Uterus (tissue), 3 donors: ENCODE measurements at regions not wholly inside any gene's neighbourhood (a gene's known extent, or its start where the extent isn't known, plus 50 kb on each side); places are given as distances from the start of the nearest gene placed in this dataset.

Source experiments
- DNase-seq, 2 donors: peaks; one replicate each; pipeline ENCODE4 v3.0.0-alpha.2; 2019 to 2020
- H3K27ac ChIP-seq, 2 donors: fragments of 200-600 bp; sonication (generic); 1 replicate in 1 of 2; 2 replicates in 1 of 2; pipeline ENCODE4 v1.5.1; 2016 to 2018
- H3K27me3 ChIP-seq, 2 donors: fragments of 200-600 bp; sonication (generic); one replicate each; pipeline ENCODE4 v1.5.1; 2018 to 2019; ENCODE audit warnings: control low read depth in 1 of 2
- H3K36me3 ChIP-seq, 2 donors: fragments of 200-600 bp; sonication (generic); one replicate each; pipeline ENCODE4 v1.5.1; 2019; ENCODE audit warnings: control low read depth in 1 of 2
- H3K4me1 ChIP-seq, 2 donors: fragments of 200-600 bp; sonication (generic); one replicate each; pipeline ENCODE4 v1.5.1; 2018 to 2019; ENCODE audit warnings: control low read depth in 1 of 2
- H3K4me3 ChIP-seq, 2 donors: fragments of 200-600 bp; sonication (generic); 1 replicate in 1 of 2; 2 replicates in 1 of 2; pipeline ENCODE4 v1.5.1; 2018 to 2019; ENCODE audit warnings: mild to moderate bottlenecking in 1 of 2
- H3K9me3 ChIP-seq, 2 donors: fragments of 200-600 bp; sonication (generic); one replicate each; pipeline ENCODE4 v1.5.1; 2019; ENCODE audit warnings: control low read depth in 1 of 2
- CTCF ChIP-seq, 4 experiments: fragments of 200-600 bp in 2 of 4; fragments of 450-650 bp in 2 of 4; sonication (generic) in 2 of 4; IDR thresholded peaks; one replicate each; pipeline ENCODE4 v1.5.1; 2016 to 2019; ENCODE audit warnings: antibody characterized with exemption in 4 of 4, mild to moderate bottlenecking in 2 of 4, moderate library complexity in 1 of 4
- POLR2A ChIP-seq, 2 donors: fragments of 450-650 bp; IDR thresholded peaks; one replicate each; pipeline ENCODE4 v1.6.1; 2016; ENCODE audit warnings: antibody characterized with exemption in 2 of 2, mild to moderate bottlenecking in 1 of 2, moderate library complexity in 1 of 2
- intact Hi-C: fragments of 100-400 bp; cut with DNase I; formaldehyde crosslinking; loops from one replicate; pipeline ENCODE4 v1.15.1; 2023; ENCODE audit warnings: low total_unique reads
- donor health status: DM: yes; HTN: yes; CAD: no.

GRCh38 chr2:109066501-109066900, 62.5 kb upstream of the SH3RF3 start:
- TF ChIP-seq CTCF (IDR thresholded peaks at IDR 0.05): no peak
- TF ChIP-seq POLR2A (IDR thresholded peaks at IDR 0.05): no peak
- Histone ChIP-seq H3K9me3 (no peaks in the 10 kb centered on the region), H3K4me1 (no peaks in the 10 kb centered on the region), H3K36me3 (no peaks in the 10 kb centered on the region), H3K27ac (no peak overlapping the region), H3K4me3 (no peak overlapping the region), H3K27me3 (no peaks in the 10 kb centered on the region)
- no peak for DNase-seq
- intact Hi-C loops: no loop called here

- DNase-seq: peak in 1 of 2 donors; percentile 19
- no peaks in the 10 kb centered on the region for H3K36me3 ChIP-seq
- H3K27me3 ChIP-seq: no peaks in the 10 kb centered on the region
- intact Hi-C loops: no loop called here
- TF ChIP-seq CTCF (IDR thresholded peaks at IDR 0.05) (no peak), POLR2A (IDR thresholded peaks at IDR 0.05) (no peak)
- H3K9me3 ChIP-seq: no peaks in the 10 kb centered on the region
- no peak overlapping the region for H3K27ac ChIP-seq
- H3K4me3 ChIP-seq: no peak overlapping the region
- no peaks in the 10 kb centered on the region for H3K4me1 ChIP-seq
These were observed 63.6 kb upstream of the SH3RF3 start for GRCh38 chr2:109065391-109065734.

GRCh38 chr2:109064660-109065390, 64.2 kb upstream of the SH3RF3 start:
- Histone ChIP-seq H3K27me3 (no peaks in the 10 kb centered on the region), H3K4me3 (no peak overlapping the region), H3K27ac (no peak overlapping the region), H3K36me3 (no peaks in the 10 kb centered on the region), H3K9me3 (no peaks in the 10 kb centered on the region), H3K4me1 (no peaks in the 10 kb centered on the region)
- intact Hi-C loops: no loop called here
- TF ChIP-seq CTCF (IDR thresholded peaks at IDR 0.05) (no peak), POLR2A (IDR thresholded peaks at IDR 0.05) (no peak)
- no peak for DNase-seq

- no peak for DNase-seq
- Histone ChIP-seq H3K9me3 (no peaks in the 10 kb centered on the region), H3K4me1 (no peaks in the 10 kb centered on the region), H3K27ac (no peak overlapping the region), H3K36me3 (no peaks in the 10 kb centered on the region), H3K4me3 (no peak overlapping the region), H3K27me3 (no peaks in the 10 kb centered on the region)
- intact Hi-C loops: no loop called here
- TF ChIP-seq CTCF (IDR thresholded peaks at IDR 0.05) (no peak), POLR2A (IDR thresholded peaks at IDR 0.05) (no peak)
These were observed 65.9 kb upstream of the SH3RF3 start for GRCh38 chr2:109062859-109063700.

GRCh38 chr2:109062145-109062858, 66.7 kb upstream of the SH3RF3 start:
- H3K9me3 ChIP-seq: no peaks in the 10 kb centered on the region
- TF ChIP-seq CTCF (IDR thresholded peaks at IDR 0.05) (no peak), POLR2A (IDR thresholded peaks at IDR 0.05) (no peak)
- no peak overlapping the region for H3K4me3 ChIP-seq
- no peaks in the 10 kb centered on the region for H3K36me3 ChIP-seq
- H3K27ac ChIP-seq: no peak overlapping the region
- H3K4me1 ChIP-seq: no peaks in the 10 kb centered on the region
- H3K27me3 ChIP-seq: no peaks in the 10 kb centered on the region
- intact Hi-C loops: no loop called here
- no peak for DNase-seq
